HCT116 (cell line): ENCODE measurements at regions not wholly inside any gene's neighbourhood (a gene's known extent, or its start where the extent isn't known, plus 50 kb on each side); places are given as distances from the start of the nearest gene placed in this dataset.
"Not testable (repeated sequence)": the region's sequence is repeated elsewhere in the genome, so short reads cannot be mapped to it uniquely, and the experiment has no call there.

ENCODE experiments used
- CTCF ChIP-seq, 3 experiments: fragments of 200-600 bp in 1 of 3; sonication (generic) in 1 of 3; IDR thresholded peaks in 2 of 3; conservative IDR thresholded peaks in 1 of 3; 2 replicates each; pipeline ENCODE4 v1.5.1; 2012 to 2017; ENCODE audit warnings: low read depth in 2 of 3, low read length in 2 of 3, antibody characterized with exemption in 1 of 3, borderline replicate concordance in 1 of 3, control low read depth in 1 of 3, mild to moderate bottlenecking in 1 of 3, mixed read lengths in 1 of 3, mixed run types in 1 of 3, moderate library complexity in 1 of 3; ENCODE audit not compliant: insufficient read depth in 1 of 3
- ELF1 ChIP-seq: IDR thresholded peaks from 2 replicates; pipeline ENCODE4 v1.6.1; 2012; ENCODE audit warnings: low read depth, borderline replicate concordance
- JUND ChIP-seq: IDR thresholded peaks from 2 replicates; pipeline ENCODE4 v1.6.1; 2012
- MAX ChIP-seq: IDR thresholded peaks from 2 replicates; pipeline ENCODE4 v1.6.1; 2012
- POLR2A ChIP-seq: IDR thresholded peaks from 2 replicates; pipeline ENCODE4 v1.7.0; 2011; ENCODE audit warnings: borderline replicate concordance; ENCODE audit not compliant: insufficient read depth, insufficient read length; ENCODE audit errors: extremely low read depth
- POLR2AphosphoS5 ChIP-seq: IDR thresholded peaks from 2 replicates; pipeline ENCODE4 v1.6.1; 2011; ENCODE audit warnings: mild to moderate bottlenecking, low read depth, low read length, moderate library complexity
- RAD21 ChIP-seq: IDR thresholded peaks from 2 replicates; pipeline ENCODE4 v1.6.1; 2012; ENCODE audit warnings: low read depth, mild to moderate bottlenecking
- SP1 ChIP-seq: IDR thresholded peaks from 2 replicates; pipeline ENCODE4 v1.6.1; 2012; ENCODE audit warnings: low read depth
- TF ChIP-seq, protein P1 (sequence below): IDR thresholded peaks from 2 replicates; pipeline ENCODE4 v1.6.1; 2012

DNA sequence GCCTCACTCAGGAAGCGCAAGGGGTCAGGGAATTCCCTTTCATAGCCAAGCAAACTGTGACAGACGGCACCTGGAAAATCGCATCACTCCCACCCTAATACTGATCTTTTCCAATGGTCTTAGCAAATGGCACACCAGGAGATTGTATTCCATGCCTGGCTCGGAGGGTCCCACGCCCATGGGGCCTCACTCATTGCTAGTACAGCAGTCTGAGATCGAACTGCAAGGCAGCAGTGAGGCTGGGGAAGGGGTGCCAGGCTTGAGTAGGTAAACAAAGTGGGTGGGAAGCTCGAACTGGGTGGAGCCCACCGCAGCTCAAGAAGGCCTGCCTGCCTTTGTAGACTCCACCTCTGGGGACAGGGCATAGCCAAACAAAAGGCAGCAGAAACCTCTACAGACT, 626.0 kb upstream of the ST8SIA4 start:
- TF ChIP-seq MAX; CTCF (IDR thresholded peaks at IDR 0.05 in 2 of 3, conservative IDR thresholded peaks at IDR 0.05 in 1 of 3; ENCODE audit: borderline replicate concordance in 1 of 3, insufficient read depth in 1 of 3, low read depth in 2 of 3, low read length in 2 of 3); POLR2AphosphoS5; POLR2A; RAD21; SP1; JUND; ELF1: not testable (repeated sequence)
- TF ChIP-seq, protein P1, sequence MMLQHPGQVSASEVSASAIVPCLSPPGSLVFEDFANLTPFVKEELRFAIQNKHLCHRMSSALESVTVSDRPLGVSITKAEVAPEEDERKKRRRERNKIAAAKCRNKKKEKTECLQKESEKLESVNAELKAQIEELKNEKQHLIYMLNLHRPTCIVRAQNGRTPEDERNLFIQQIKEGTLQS = not testable (repeated sequence)
